ENCODE measurements at regions not wholly inside any gene's neighbourhood (a gene's known extent, or its start where the extent isn't known, plus 50 kb on each side); places are given as distances from the start of the nearest gene placed in this dataset.

DNA sequence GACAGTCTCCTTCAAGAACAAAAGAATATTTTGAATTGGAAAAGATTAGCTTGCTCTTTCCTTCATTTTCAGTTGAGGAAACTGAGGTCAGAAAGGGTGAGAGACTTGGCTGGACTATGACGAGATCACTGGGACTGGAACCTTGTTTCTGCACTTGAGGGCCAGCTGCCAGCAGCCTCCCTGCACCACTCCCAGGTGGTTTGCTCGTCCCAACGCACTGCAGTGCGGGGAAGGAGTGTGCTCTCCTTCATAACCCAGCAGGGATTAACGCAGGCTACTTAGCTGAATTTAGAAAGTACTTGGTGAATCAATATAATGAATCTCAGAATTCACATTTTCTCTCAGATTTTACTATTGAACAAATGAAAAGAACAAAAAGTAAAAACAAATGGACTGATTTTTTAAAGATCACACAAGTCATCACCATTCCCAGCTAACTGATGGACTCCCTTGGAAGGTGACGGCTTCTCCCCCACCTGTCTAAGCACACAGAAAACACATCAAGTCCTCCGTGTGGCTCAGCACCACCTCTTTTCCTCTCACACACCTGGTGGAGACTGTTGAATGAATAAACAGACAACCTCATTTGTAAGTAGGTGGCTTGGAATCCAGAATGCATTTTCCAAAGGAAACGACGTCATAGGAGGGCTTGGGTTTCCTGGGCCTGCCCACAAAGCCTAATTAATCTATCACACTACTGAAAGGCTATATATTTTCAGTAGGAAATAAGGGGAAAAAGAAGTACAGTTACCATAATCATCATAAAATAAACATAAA lies 121.0 kb downstream of the QRSL1 start:
- Histone ChIP-seq H3K4me1 (no peaks in the 10 kb centered on the region), H3K27me3 (no peaks in the 10 kb centered on the region), H3K4me3 (no peak overlapping the region), H3K27ac (no peak overlapping the region), H3K36me3 (no peaks in the 10 kb centered on the region), H3K9me3 (no peaks in the 10 kb centered on the region)
- intact Hi-C loops (cut with DNase I): no loop called here
- TF ChIP-seq CTCF (IDR thresholded peaks at IDR 0.05) (no peak), POLR2A (IDR thresholded peaks at IDR 0.05) (no peak), POLR2AphosphoS5 (IDR thresholded peaks at IDR 0.05; ENCODE audit: insufficient read depth in 1 of 2, low read depth in 1 of 2) (no peak)
- no peak for DNase-seq (ENCODE audit: extremely low spot score in 2 of 2)

GRCh38 chr6:106749609-106750008 lies 120.2 kb downstream of the QRSL1 start:
- Histone ChIP-seq H3K9me3 (no peaks in the 10 kb centered on the region), H3K4me1 (no peaks in the 10 kb centered on the region), H3K27ac (no peak overlapping the region), H3K36me3 (no peaks in the 10 kb centered on the region), H3K27me3 (no peaks in the 10 kb centered on the region), H3K4me3 (no peak overlapping the region)
- intact Hi-C loops (cut with DNase I): no loop called here
- no peak for DNase-seq (ENCODE audit: extremely low spot score in 2 of 2)
- no peak for TF ChIP-seq POLR2AphosphoS5 (IDR thresholded peaks at IDR 0.05; ENCODE audit: insufficient read depth in 1 of 2, low read depth in 1 of 2)
- TF ChIP-seq CTCF (IDR thresholded peaks at IDR 0.05): no peak
- TF ChIP-seq POLR2A (IDR thresholded peaks at IDR 0.05): no peak

DNA sequence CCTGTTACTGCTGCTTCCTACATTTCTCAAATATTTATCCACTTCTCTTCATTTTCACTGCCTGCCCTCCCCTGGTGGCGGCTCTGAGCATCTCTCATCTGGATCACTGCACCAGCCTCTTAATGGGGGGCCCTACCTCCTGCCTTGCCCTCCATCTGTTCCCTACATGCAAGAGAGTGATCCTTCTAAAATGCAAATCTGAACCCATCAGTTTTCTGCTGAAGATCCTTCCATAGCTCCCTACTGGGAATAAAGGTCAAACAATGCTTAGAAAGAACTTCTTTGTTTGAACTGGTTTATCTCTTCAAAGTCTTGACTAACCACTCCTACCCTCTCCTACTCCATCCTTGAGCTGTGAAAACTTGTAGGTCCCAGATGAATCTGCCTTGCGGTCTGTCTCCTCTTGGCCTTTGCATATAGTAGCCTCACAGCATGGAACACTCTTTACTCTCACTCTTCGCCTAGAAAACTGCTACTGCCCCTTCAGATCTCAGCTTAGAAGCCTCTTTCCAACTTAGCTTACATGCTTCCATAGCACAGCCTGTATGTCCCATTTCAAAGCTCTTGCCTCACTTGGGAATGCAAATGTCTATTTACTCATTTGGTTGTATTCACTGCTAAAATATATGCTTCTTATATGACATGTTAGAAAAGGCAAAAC lies 119.3 kb downstream of the QRSL1 start:
- Histone ChIP-seq H3K27me3 (no peaks in the 10 kb centered on the region), H3K36me3 (no peaks in the 10 kb centered on the region), H3K27ac (no peak overlapping the region), H3K4me3 (no peak overlapping the region), H3K9me3 (no peaks in the 10 kb centered on the region), H3K4me1 (no peaks in the 10 kb centered on the region)
- DNase-seq (ENCODE audit: extremely low spot score in 2 of 2): no peak
- intact Hi-C loops (cut with DNase I): no loop called here
- no peak for TF ChIP-seq CTCF (IDR thresholded peaks at IDR 0.05)
- no peak for TF ChIP-seq POLR2A (IDR thresholded peaks at IDR 0.05)

GRCh38 chr6:106747139-106747538 lies 117.8 kb downstream of the QRSL1 start:
- TF ChIP-seq POLR2A (IDR thresholded peaks at IDR 0.05): no peak
- no peak for TF ChIP-seq POLR2AphosphoS5 (IDR thresholded peaks at IDR 0.05; ENCODE audit: insufficient read depth in 1 of 2, low read depth in 1 of 2)
- TF ChIP-seq CTCF (IDR thresholded peaks at IDR 0.05): no peak
- peak overlapping the region; percentile 20 for H3K27ac ChIP-seq
- no peak overlapping the region for H3K4me3 ChIP-seq
- DNase-seq (ENCODE audit: extremely low spot score in 2 of 2): no peak
- H3K36me3 ChIP-seq: no peaks in the 10 kb centered on the region
- H3K27me3 ChIP-seq: no peaks in the 10 kb centered on the region
- no peaks in the 10 kb centered on the region for H3K4me1 ChIP-seq
- H3K9me3 ChIP-seq: no peaks in the 10 kb centered on the region
- intact Hi-C loops (cut with DNase I): no loop called here

GRCh38 chr6:106746652-106747051 lies 117.3 kb downstream of the QRSL1 start:
- no peak for DNase-seq (ENCODE audit: extremely low spot score in 2 of 2)
- intact Hi-C loops (cut with DNase I): no loop called here
- H3K9me3 ChIP-seq: no peaks in the 10 kb centered on the region
- H3K36me3 ChIP-seq: no peaks in the 10 kb centered on the region
- no peak for TF ChIP-seq POLR2A (IDR thresholded peaks at IDR 0.05)
- H3K27ac ChIP-seq: peak overlapping the region; percentile 20
- no peaks in the 10 kb centered on the region for H3K27me3 ChIP-seq
- H3K4me1 ChIP-seq: no peaks in the 10 kb centered on the region
- H3K4me3 ChIP-seq: no peak overlapping the region
